HUES6 (cell line): ENCODE measurements at regions not wholly inside any gene's neighbourhood (a gene's known extent, or its start where the extent isn't known, plus 50 kb on each side); places are given as distances from the start of the nearest gene placed in this dataset.

Experiments
- H3K27ac ChIP-seq: 2 replicates; pipeline ENCODE4 v1.7.0; 2013; ENCODE audit warnings: low read depth, mild to moderate bottlenecking, low read length, inconsistent platforms
- H3K27me3 ChIP-seq: 2 replicates; pipeline ENCODE4 v1.6.1; 2013; ENCODE audit warnings: low read length; ENCODE audit not compliant: control insufficient read depth, insufficient read depth
- H3K36me3 ChIP-seq: 2 replicates; pipeline ENCODE4 v1.6.1; 2013; ENCODE audit warnings: low read length; ENCODE audit not compliant: control insufficient read depth, insufficient read depth
- H3K4me1 ChIP-seq: 2 replicates; pipeline ENCODE4 v1.6.1; 2013; ENCODE audit warnings: low read length; ENCODE audit not compliant: control insufficient read depth, insufficient read depth
- H3K4me3 ChIP-seq: 2 replicates; pipeline ENCODE4 v1.5.1; 2013; ENCODE audit warnings: low read depth, low read length
- H3K9ac ChIP-seq: one replicate; pipeline ENCODE4 v1.6.1; 2013; ENCODE audit warnings: mild to moderate bottlenecking, low read length
- H3K9me3 ChIP-seq: 2 replicates; pipeline ENCODE4 v1.6.1; 2013; ENCODE audit warnings: low read depth, low read length; ENCODE audit not compliant: control insufficient read depth, insufficient read depth

GRCh38 chr11:80085563-80085962 is 644.7 kb upstream of the TENM4 start:
- Histone ChIP-seq H3K36me3 (no peaks in the 10 kb centered on the region), H3K9me3 (no peaks in the 10 kb centered on the region), H3K9ac (no peak overlapping the region), H3K27me3 (no peaks in the 10 kb centered on the region), H3K4me1 (no peaks in the 10 kb centered on the region), H3K4me3 (no peak overlapping the region), H3K27ac (no peak overlapping the region)

GRCh38 chr11:80084608-80085007 is 643.8 kb upstream of the TENM4 start:
- H3K4me1 ChIP-seq, result no peaks in the 10 kb centered on the region
- no peaks in the 10 kb centered on the region for H3K27me3 ChIP-seq
- no peak overlapping the region for H3K4me3 ChIP-seq
- H3K27ac ChIP-seq, result no peak overlapping the region
- no peaks in the 10 kb centered on the region for H3K9me3 ChIP-seq
- no peaks in the 10 kb centered on the region for H3K36me3 ChIP-seq
- H3K9ac ChIP-seq, result no peak overlapping the region

GRCh38 chr11:80083531-80083951 is 642.7 kb upstream of the TENM4 start:
- Histone ChIP-seq H3K27me3 (no peaks in the 10 kb centered on the region), H3K4me3 (no peak overlapping the region), H3K36me3 (no peaks in the 10 kb centered on the region), H3K27ac (no peak overlapping the region), H3K9me3 (no peaks in the 10 kb centered on the region), H3K4me1 (no peaks in the 10 kb centered on the region), H3K9ac (no peak overlapping the region)

GRCh38 chr11:80082406-80082805 is 641.6 kb upstream of the TENM4 start:
- no peak overlapping the region for H3K4me3 ChIP-seq
- no peak overlapping the region for H3K27ac ChIP-seq
- H3K36me3 ChIP-seq, result no peaks in the 10 kb centered on the region
- no peaks in the 10 kb centered on the region for H3K27me3 ChIP-seq
- H3K9ac ChIP-seq, result no peak overlapping the region
- no peaks in the 10 kb centered on the region for H3K9me3 ChIP-seq
- H3K4me1 ChIP-seq, result no peaks in the 10 kb centered on the region

- H3K27me3 ChIP-seq, result no peaks in the 10 kb centered on the region
- H3K27ac ChIP-seq, result no peak overlapping the region
- no peaks in the 10 kb centered on the region for H3K9me3 ChIP-seq
- H3K4me1 ChIP-seq, result no peaks in the 10 kb centered on the region
- H3K9ac ChIP-seq, result no peak overlapping the region
- H3K36me3 ChIP-seq, result no peaks in the 10 kb centered on the region
- no peak overlapping the region for H3K4me3 ChIP-seq
These were observed 636.3 kb upstream of the TENM4 start for GRCh38 chr11:80077113-80077512.

GRCh38 chr11:80074837-80075236 is 634.0 kb upstream of the TENM4 start:
- Histone ChIP-seq H3K36me3 (no peaks in the 10 kb centered on the region), H3K4me1 (no peaks in the 10 kb centered on the region), H3K9ac (no peak overlapping the region), H3K9me3 (no peaks in the 10 kb centered on the region), H3K27ac (no peak overlapping the region), H3K27me3 (no peaks in the 10 kb centered on the region), H3K4me3 (no peak overlapping the region)

DNA sequence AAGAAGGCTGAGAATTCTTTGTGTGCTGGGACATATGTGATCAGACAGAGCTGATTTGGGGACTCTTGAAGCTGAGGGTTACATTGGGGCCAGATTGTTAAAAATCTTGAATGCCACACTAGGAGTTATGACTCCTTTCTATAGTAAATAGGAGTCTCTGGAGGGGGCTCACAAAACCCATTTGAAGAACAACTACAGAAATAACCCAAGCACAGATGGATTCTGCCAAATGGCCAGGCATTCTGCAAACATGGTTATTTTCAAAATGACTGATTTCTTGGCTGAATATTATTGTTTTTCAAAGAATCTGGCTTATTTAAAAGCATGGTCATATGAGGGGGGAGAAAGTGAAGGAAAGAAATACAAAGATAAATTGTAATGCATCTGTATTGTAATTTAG is 625.5 kb upstream of the TENM4 start:
- no peak overlapping the region for H3K4me3 ChIP-seq
- H3K9me3 ChIP-seq, result no peaks in the 10 kb centered on the region
- no peaks in the 10 kb centered on the region for H3K4me1 ChIP-seq
- H3K27ac ChIP-seq, result no peak overlapping the region
- no peak overlapping the region for H3K9ac ChIP-seq
- H3K36me3 ChIP-seq, result no peaks in the 10 kb centered on the region
- no peaks in the 10 kb centered on the region for H3K27me3 ChIP-seq

DNA sequence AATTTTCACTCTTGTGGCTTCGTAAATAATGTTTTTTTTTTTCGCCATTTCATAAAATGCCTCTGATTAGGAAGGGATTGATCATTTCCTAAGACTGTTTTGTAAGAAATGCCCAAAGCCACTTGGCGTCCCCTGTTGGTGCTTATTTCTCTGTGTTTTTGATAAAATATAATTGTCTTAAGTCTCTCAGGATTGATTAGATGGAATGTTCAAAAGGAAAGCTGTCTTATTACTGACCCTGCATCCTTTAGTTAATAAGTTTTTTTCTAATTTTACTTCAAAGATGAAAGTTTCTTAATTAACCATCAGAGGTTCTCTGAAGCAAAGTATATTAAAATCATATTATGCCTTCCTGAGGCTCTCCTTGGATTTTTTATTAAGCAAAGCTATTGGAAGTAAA is 624.3 kb upstream of the TENM4 start:
- Histone ChIP-seq H3K4me1 (no peaks in the 10 kb centered on the region), H3K4me3 (no peak overlapping the region), H3K27ac (no peak overlapping the region), H3K27me3 (no peaks in the 10 kb centered on the region), H3K9me3 (no peaks in the 10 kb centered on the region), H3K9ac (no peak overlapping the region), H3K36me3 (no peaks in the 10 kb centered on the region)

DNA sequence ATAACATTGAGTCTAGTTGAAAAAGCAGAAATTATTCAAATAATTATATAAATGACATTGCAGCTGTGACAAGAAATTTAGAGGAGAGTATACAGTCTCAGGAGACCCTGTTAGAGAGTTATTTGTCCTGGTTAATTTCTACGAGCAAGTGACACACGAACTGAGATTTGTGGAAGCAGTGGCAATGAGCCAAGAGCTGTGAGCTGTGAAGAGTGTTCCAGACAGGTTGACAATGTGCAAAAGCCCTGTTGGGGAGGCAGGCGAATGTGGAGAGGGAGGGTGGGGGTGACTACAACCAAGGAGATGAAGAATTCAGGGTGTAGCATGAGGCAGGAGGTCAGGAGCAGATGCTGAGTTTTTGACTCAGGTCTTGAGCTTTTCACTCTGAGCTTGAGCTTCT is 620.2 kb upstream of the TENM4 start:
- H3K4me1 ChIP-seq, result no peaks in the 10 kb centered on the region
- no peaks in the 10 kb centered on the region for H3K9me3 ChIP-seq
- no peaks in the 10 kb centered on the region for H3K36me3 ChIP-seq

DNA sequence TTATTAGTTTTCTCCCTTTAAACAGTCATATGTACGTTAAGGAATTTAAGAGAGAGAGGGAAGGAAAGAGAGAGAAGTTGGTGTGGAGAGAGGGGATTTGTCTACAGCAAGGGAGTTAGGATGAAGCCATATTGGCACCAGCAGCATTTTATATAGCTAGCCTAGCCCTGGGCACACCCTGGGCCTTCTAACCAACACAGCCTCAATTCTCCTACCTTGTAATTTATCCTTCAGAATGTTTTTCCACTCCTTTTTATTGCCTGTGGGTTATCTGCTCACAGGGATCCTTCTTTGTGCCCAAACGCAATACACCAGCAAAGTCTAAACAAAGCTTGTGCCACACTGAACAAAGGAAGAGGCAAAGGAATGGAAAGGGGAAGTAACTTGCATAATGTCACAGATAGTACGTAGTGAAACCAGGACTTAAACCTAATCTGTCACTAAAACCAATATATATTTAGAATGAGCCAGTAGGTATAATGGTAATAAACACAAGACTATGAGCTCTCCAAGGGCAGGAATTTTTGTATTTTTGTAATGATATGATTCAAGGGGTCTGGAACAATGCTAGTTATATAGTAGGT is 613.8 kb upstream of the TENM4 start:
- no peaks in the 10 kb centered on the region for H3K4me1 ChIP-seq
- H3K9ac ChIP-seq, result no peak overlapping the region
- no peaks in the 10 kb centered on the region for H3K9me3 ChIP-seq
- no peaks in the 10 kb centered on the region for H3K27me3 ChIP-seq
- no peaks in the 10 kb centered on the region for H3K36me3 ChIP-seq
- no peak overlapping the region for H3K4me3 ChIP-seq
- H3K27ac ChIP-seq, result no peak overlapping the region

More for the DNA sequence above, 620.2 kb upstream of the TENM4 start:
- Histone ChIP-seq H3K9ac (no peak overlapping the region), H3K27me3 (no peaks in the 10 kb centered on the region), H3K27ac (no peak overlapping the region), H3K4me3 (no peak overlapping the region)

GRCh38 chr11:80048513-80048912 is 607.7 kb upstream of the TENM4 start:
- H3K9me3 ChIP-seq, result no peaks in the 10 kb centered on the region
- no peaks in the 10 kb centered on the region for H3K36me3 ChIP-seq
- no peaks in the 10 kb centered on the region for H3K4me1 ChIP-seq
- H3K27ac ChIP-seq, result no peak overlapping the region
- no peaks in the 10 kb centered on the region for H3K27me3 ChIP-seq
- H3K9ac ChIP-seq, result no peak overlapping the region
- H3K4me3 ChIP-seq, result no peak overlapping the region
